Heart left ventricle (tissue), 16 donors: ENCODE measurements at regions not wholly inside any gene's neighbourhood (a gene's known extent, or its start where the extent isn't known, plus 50 kb on each side); places are given as distances from the start of the nearest gene placed in this dataset.
A peak's percentile ranks its signal among the peaks of the same experiment; 100 is the strongest.

Experiments
- ATAC-seq, 4 donors: fragments of 200-7000 bp; cut with Tn5 transposase; one replicate each; pipeline ENCODE4 v1.9.1; 2020 to 2022; ENCODE audit warnings: moderate library complexity in 4 of 4, mild to moderate bottlenecking in 3 of 4, moderate number of reproducible peaks in 1 of 4
- DNase-seq, 5 donors: peaks; one replicate each; pipeline ENCODE4 v3.0.0-alpha.2; 2020
- H3K27ac ChIP-seq, 12 donors: fragments of 200-600 bp; sonication (generic) in 4 of 12; one replicate each; pipeline versions ENCODE4 v1.5.0 to v1.8.0; 2016 to 2022; ENCODE audit warnings: mild to moderate bottlenecking in 2 of 12
- H3K27me3 ChIP-seq, 9 donors: fragments of 200-600 bp; sonication (generic) in 2 of 9; one replicate each; pipeline versions ENCODE4 v1.5.1 to v1.8.0; 2016 to 2022; ENCODE audit warnings: mild to moderate bottlenecking in 3 of 9
- H3K36me3 ChIP-seq, 9 donors: fragments of 200-600 bp; sonication (generic) in 2 of 9; one replicate each; pipeline versions ENCODE4 v1.5.0 to v1.8.0; 2018 to 2022; ENCODE audit warnings: mild to moderate bottlenecking in 2 of 9
- H3K4me1 ChIP-seq, 12 donors: fragments of 200-600 bp; sonication (generic) in 4 of 12; one replicate each; pipeline versions ENCODE4 v1.5.0 to v1.8.0; 2016 to 2022; ENCODE audit warnings: mild to moderate bottlenecking in 3 of 12
- H3K4me3 ChIP-seq, 12 donors: fragments of 200-600 bp; sonication (generic) in 4 of 12; one replicate each; pipeline versions ENCODE4 v1.5.0 to v1.8.0; 2017 to 2022; ENCODE audit warnings: mild to moderate bottlenecking in 9 of 12, moderate library complexity in 4 of 12
- H3K9me3 ChIP-seq, 12 donors: fragments of 200-600 bp; sonication (generic) in 4 of 12; one replicate each; pipeline versions ENCODE4 v1.5.0 to v1.8.0; 2016 to 2022; ENCODE audit warnings: mild to moderate bottlenecking in 1 of 12
- POLR2A ChIP-seq, 2 donors: fragments of 450-650 bp; IDR thresholded peaks; one replicate each; pipeline ENCODE4 v1.6.1; 2017; ENCODE audit warnings: antibody characterized with exemption in 2 of 2, mild to moderate bottlenecking in 2 of 2, moderate library complexity in 2 of 2
- WGBS, 4 donors: extraction: QIAGEN DNeasy Blood & Tissue Kit in 2 of 4; methylation state at CpG; one replicate each; pipeline versions ENCODE4 v1.1.5 to v1.1.7; 2013 to 2018; 5-methylcytosine and 5-hydroxymethylcytosine counted together
- intact Hi-C, 10 donors: fragments of 100-400 bp; cut with DNase I; formaldehyde crosslinking; loops; one replicate each; pipeline versions ENCODE4 v1.11.1 to v1.14.2; 2022
- TF ChIP-seq, protein P1 (sequence below), 12 donors: fragments of 200-600 bp; sonication (generic) in 4 of 12; IDR thresholded peaks; one replicate each; pipeline versions ENCODE4 v1.5.0 to v1.8.0; 2018 to 2022; ENCODE audit warnings: antibody characterized with exemption in 12 of 12, mild to moderate bottlenecking in 5 of 12
- donor health status: ischemic (EF 13 %, LVEDD 7.1; RV severe dilation, severe dysfunction).
- donor health status: healthy with polysubstance abuse.
- donor health status: DM: no; HTN: yes; CAD: no.
- donor health status: DM: no; HTN: no; CAD: no.
- donor health status: ischemic (EF 25% LVEDD 6.9; RV normal size, moderate dysfunction).
- donor health status: ischemic (EF 25% LVEDD 5.7; RV mildly dilated, moderate dysfunction).
- donor health status: healthy.
- donor health status: DM: yes; HTN: yes; CAD: no.
- donor health status: ischemic (EF 35%, LVEDD 5.7; RV mildly dilated, moderate dysfunction).
- donor health status: nonischemic (EF 11% LVEDD 7.7; RV severe dilation, severe dysfunction).
- donor health status: DM: yes; HTN: yes; CAD: no.
- donor health status: PGD.
- donor health status: ischemic (EF 29% LVEDD 5.4; RV normal size, mild dysfunction).
- donor health status: nonischemic (EF 23%, LVEDD 6.1; RV moderate dilation, normal function).

DNA sequence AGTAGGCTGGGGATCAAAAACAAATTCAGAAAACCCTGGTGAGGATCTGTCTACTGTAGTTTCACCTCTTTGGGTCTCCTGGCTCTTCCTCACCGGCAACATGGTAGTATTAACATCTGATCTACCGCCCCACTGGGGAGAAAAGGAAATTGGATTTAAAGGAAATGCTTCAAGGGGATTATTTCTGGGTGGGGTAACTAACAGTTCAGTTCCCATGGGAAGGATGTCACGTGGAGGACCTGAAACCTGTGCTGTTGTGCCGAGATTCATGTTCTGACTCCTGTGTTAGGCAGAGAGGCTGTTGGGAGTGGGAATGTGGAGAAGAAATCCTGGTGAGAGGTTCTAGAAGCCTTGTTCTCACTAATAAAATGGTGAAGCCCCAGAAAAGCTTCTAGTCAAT is 254.4 kb downstream of the BCOR start:
- H3K9me3 ChIP-seq, result peaks cover 0 to 9% (median 0%) of the 10 kb centered on the region in 12 donors
- 59 to 78% (median 68%) methylated on average over 4 of the region's 4 CpGs for WGBS, 4 donors
- ATAC-seq (no peak), DNase-seq (no peak)
- peaks cover 0 to 4% (median 0%) of the 10 kb centered on the region in 9 donors for H3K27me3 ChIP-seq
- no peak overlapping the region for H3K4me3 ChIP-seq
- no peaks in the 10 kb centered on the region for H3K36me3 ChIP-seq
- no peak overlapping the region for H3K27ac ChIP-seq
- no peak for TF ChIP-seq POLR2A (IDR thresholded peaks at IDR 0.05)
- TF ChIP-seq, protein P1, sequence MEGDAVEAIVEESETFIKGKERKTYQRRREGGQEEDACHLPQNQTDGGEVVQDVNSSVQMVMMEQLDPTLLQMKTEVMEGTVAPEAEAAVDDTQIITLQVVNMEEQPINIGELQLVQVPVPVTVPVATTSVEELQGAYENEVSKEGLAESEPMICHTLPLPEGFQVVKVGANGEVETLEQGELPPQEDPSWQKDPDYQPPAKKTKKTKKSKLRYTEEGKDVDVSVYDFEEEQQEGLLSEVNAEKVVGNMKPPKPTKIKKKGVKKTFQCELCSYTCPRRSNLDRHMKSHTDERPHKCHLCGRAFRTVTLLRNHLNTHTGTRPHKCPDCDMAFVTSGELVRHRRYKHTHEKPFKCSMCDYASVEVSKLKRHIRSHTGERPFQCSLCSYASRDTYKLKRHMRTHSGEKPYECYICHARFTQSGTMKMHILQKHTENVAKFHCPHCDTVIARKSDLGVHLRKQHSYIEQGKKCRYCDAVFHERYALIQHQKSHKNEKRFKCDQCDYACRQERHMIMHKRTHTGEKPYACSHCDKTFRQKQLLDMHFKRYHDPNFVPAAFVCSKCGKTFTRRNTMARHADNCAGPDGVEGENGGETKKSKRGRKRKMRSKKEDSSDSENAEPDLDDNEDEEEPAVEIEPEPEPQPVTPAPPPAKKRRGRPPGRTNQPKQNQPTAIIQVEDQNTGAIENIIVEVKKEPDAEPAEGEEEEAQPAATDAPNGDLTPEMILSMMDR (IDR thresholded peaks at IDR 0.05), result no peak
- intact Hi-C loops, result no loop called here
- no peaks in the 10 kb centered on the region for H3K4me1 ChIP-seq

DNA sequence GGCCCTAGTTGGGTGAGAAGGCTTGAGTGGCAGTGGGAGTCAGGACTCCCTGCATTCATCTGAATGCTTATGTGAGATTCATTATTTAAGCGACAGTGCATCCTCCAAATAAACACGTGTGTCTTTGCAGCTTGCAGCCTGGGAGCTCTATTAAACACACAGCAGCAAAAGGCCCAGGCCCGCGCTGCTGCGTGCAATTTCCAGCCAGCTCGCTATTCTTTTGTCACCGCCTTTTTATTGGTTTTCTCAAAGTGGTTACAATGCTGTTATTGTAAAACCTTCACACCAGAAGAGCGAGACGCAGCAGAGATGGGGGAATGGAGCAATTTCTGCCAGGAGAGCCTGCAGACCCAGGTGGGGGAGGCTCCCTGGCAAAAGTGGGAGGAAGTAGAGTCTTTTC is 252.5 kb downstream of the BCOR start:
- H3K9me3 ChIP-seq, result peaks cover 0 to 9% (median 0%) of the 10 kb centered on the region in 12 donors
- no peak for ATAC-seq
- intact Hi-C loops, result no loop called here
- H3K4me1 ChIP-seq, result no peaks in the 10 kb centered on the region
- H3K4me3 ChIP-seq, result no peak overlapping the region
- no peak overlapping the region for H3K27ac ChIP-seq
- TF ChIP-seq, protein P1 (IDR thresholded peaks at IDR 0.05), result no peak
- TF ChIP-seq POLR2A (IDR thresholded peaks at IDR 0.05), result no peak
- H3K36me3 ChIP-seq, result no peaks in the 10 kb centered on the region
- no peak for DNase-seq
- H3K27me3 ChIP-seq, result peaks cover 0 to 3% (median 0%) of the 10 kb centered on the region in 9 donors
- 88 to 96% (median 93%) methylated on average over 9 of the region's 9 CpGs for WGBS, 4 donors

DNA sequence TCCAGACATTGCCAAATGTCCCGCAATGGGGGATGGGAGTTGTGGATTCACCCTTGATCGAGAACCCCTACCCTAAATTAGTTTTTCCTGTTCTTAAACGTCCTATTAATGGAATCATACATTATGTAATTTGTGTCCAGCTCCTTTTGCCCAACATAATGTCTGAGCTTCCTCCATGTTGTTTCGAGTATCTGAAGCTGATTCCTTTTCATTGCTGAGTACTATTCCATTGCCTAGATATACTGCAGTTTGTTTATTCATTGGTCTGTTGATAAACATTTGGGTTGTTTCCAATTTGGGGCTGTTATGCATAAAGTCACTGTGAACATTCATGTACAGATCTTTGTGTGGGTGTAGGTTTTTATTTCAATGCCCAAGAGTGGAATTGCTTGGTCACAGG is 251.3 kb downstream of the BCOR start:
- 77 to 97% (median 90%) methylated on average over 4 of the region's 4 CpGs for WGBS, 4 donors

DNA sequence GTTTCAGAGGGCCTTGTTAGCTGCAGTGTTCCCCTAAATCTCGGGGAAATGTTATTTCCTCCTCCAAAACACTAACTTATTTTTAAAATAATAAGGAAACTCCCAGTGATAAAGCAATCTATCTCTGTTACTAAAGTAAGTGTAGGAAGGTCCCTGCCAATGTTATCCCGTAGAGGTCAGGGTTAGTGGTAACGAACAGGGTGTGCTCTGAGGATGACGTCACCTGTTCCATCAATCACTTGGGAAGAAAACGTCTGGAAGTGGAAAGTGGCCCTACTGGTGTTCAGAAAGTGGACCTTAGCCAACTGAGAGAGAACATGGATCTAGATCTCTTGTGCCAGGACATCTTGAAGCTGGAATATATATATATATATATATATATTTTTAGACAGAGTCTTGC is 249.5 kb downstream of the BCOR start:
- TF ChIP-seq POLR2A (IDR thresholded peaks at IDR 0.05), result no peak
- TF ChIP-seq, protein P1 (IDR thresholded peaks at IDR 0.05), result no peak

More for the DNA sequence above, 251.3 kb downstream of the BCOR start:
- peaks cover 0 to 9% (median 0%) of the 10 kb centered on the region in 12 donors for H3K9me3 ChIP-seq
- no peak for TF ChIP-seq POLR2A (IDR thresholded peaks at IDR 0.05)
- TF ChIP-seq, protein P1 (IDR thresholded peaks at IDR 0.05), result no peak
- peaks cover 0 to 7% (median 0%) of the 10 kb centered on the region in 12 donors for H3K4me1 ChIP-seq
- H3K4me3 ChIP-seq, result no peak overlapping the region
- intact Hi-C loops, result no loop called here
- H3K27me3 ChIP-seq, result peaks cover 0 to 3% (median 0%) of the 10 kb centered on the region in 9 donors
- DNase-seq (no peak), ATAC-seq (no peak)
- H3K36me3 ChIP-seq, result no peaks in the 10 kb centered on the region
- no peak overlapping the region for H3K27ac ChIP-seq

More for the DNA sequence above, 249.5 kb downstream of the BCOR start:
- Histone ChIP-seq H3K4me1 (peaks cover 0 to 7% (median 0%) of the 10 kb centered on the region in 12 donors), H3K4me3 (no peak overlapping the region), H3K9me3 (peaks cover 0 to 9% (median 0%) of the 10 kb centered on the region in 12 donors), H3K36me3 (no peaks in the 10 kb centered on the region), H3K27me3 (no peaks in the 10 kb centered on the region), H3K27ac (no peak overlapping the region)
- intact Hi-C loops, result no loop called here
- ATAC-seq (peak; percentile 63 to 91 (median 79)), DNase-seq (peak in 1 of 5 donors; percentile 39)
- 23 to 46% (median 37%) methylated on average over 5 of the region's 5 CpGs for WGBS, 4 donors
